ENCODE measurements at regions not wholly inside any gene's neighbourhood (a gene's known extent, or its start where the extent isn't known, plus 50 kb on each side); places are given as distances from the start of the nearest gene placed in this dataset.

DNA sequence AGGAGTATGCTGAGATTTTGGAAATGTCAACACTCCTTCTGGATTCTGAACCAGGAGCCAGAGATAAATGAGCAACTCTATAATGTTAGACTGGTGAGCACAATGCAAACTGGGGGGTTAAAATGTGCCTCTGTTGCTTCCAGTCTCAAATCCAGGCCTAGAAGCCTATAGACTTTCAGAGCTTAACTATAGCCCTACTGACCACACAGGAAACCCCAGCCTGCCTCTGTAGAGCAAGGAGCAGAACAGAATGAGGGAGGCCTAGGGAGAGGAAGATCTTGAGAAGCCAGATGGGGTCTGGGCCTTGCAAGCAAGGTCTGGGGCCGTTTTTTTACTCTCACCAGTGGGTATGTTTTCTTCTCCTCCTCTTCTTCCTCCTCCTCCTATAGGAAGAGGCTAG lies 225.4 kb upstream of the KITLG start:
- TF ChIP-seq GATA3 (IDR thresholded peaks at IDR 0.05; ENCODE audit: low read depth, low read length) (no peak), GATA2 (IDR thresholded peaks at IDR 0.05; ENCODE audit: low read depth, low read length) (no peak)

GRCh38 chr12:88805286-88805685 lies 225.0 kb upstream of the KITLG start:
- no peak for TF ChIP-seq GATA2 (IDR thresholded peaks at IDR 0.05; ENCODE audit: low read depth, low read length)
- TF ChIP-seq GATA3 (IDR thresholded peaks at IDR 0.05; ENCODE audit: low read depth, low read length) = no peak

- TF ChIP-seq GATA3 (IDR thresholded peaks at IDR 0.05; ENCODE audit: low read depth, low read length) = no peak
- TF ChIP-seq GATA2 (IDR thresholded peaks at IDR 0.05; ENCODE audit: low read depth, low read length) = no peak
Observed at GRCh38 chr12:88802096-88802706, 221.9 kb upstream of the KITLG start.

GRCh38 chr12:88801227-88802095 lies 221.2 kb upstream of the KITLG start:
- TF ChIP-seq GATA3 (IDR thresholded peaks at IDR 0.05; ENCODE audit: low read depth, low read length) (no peak), GATA2 (IDR thresholded peaks at IDR 0.05; ENCODE audit: low read depth, low read length) (no peak)

- TF ChIP-seq GATA2 (IDR thresholded peaks at IDR 0.05; ENCODE audit: low read depth, low read length) (no peak), GATA3 (IDR thresholded peaks at IDR 0.05; ENCODE audit: low read depth, low read length) (no peak)
Observed at GRCh38 chr12:88793096-88793495, 212.8 kb upstream of the KITLG start.

- TF ChIP-seq GATA3 (IDR thresholded peaks at IDR 0.05; ENCODE audit: low read depth, low read length) = no peak
Observed at GRCh38 chr12:88790231-88790630, 210.0 kb upstream of the KITLG start.

DNA sequence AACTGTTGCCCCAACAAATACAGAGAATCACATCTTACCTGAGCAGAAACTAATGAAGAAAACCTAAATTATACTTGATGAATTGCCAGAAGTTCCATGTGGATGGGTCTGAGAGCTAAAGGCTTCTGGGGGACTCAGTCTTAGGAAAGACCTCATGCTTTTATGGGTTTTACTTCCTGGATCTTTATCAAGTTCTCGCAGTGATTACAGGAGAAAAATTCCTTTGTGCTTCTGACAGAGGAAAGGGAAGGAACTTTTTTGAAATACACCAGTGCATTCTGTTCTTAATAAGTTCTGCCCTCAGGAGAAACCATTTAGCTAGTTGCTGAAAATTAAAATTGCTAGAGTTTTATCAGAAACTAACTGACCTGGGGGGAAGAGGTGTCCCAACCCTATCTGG lies 203.9 kb upstream of the KITLG start:
- TF ChIP-seq GATA3 (IDR thresholded peaks at IDR 0.05; ENCODE audit: low read depth, low read length) (no peak), GATA2 (IDR thresholded peaks at IDR 0.05; ENCODE audit: low read depth, low read length) (no peak)

GRCh38 chr12:88782351-88782750 lies 202.1 kb upstream of the KITLG start:
- no peak for TF ChIP-seq GATA3 (IDR thresholded peaks at IDR 0.05; ENCODE audit: low read depth, low read length)
- TF ChIP-seq GATA2 (IDR thresholded peaks at IDR 0.05; ENCODE audit: low read depth, low read length) = no peak

DNA sequence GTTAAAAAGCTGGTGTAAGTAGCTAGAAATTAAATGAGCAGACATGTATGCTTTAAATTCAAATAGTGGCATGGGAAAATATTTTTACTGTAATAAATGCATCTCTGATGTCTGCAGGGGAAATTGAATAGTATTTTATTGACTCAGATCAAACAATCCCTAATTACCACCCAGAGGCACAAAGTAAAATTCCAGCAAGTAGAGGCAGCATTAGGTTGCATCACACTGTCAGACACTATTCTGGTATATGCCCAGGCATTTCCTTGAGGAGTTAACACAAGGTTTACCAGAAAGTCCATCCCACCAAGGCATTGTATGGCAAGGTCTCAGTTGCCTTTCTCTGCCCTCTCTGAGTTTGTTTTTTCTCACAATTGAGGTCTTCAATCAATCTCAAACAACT lies 201.6 kb upstream of the KITLG start:
- TF ChIP-seq GATA3 (IDR thresholded peaks at IDR 0.05; ENCODE audit: low read depth, low read length) (no peak), GATA2 (IDR thresholded peaks at IDR 0.05; ENCODE audit: low read depth, low read length) (no peak)

DNA sequence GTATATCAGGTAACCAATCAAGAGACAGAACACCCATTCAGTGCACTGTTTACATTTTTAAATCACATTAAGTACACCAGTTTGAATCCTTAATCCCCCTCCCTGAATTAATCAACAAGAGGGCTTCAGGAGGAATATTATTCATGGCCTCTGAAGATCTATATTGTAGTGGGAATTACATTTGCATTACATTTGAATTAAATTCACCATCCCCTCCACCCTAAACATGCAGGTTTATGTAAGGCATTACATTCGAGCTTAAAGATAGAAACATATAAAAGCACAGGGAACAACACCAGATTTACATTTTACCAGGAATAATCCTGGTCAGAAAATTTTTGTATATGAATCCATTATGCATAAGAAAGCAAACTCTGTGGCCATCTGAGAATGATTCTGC lies 197.8 kb upstream of the KITLG start:
- TF ChIP-seq GATA3 (IDR thresholded peaks at IDR 0.05; ENCODE audit: low read depth, low read length) (no peak), GATA2 (IDR thresholded peaks at IDR 0.05; ENCODE audit: low read depth, low read length) (no peak)

- no peak for TF ChIP-seq GATA3 (IDR thresholded peaks at IDR 0.05; ENCODE audit: low read depth, low read length)
- no peak for TF ChIP-seq GATA2 (IDR thresholded peaks at IDR 0.05; ENCODE audit: low read depth, low read length)
Observed at GRCh38 chr12:88775742-88776151, 195.5 kb upstream of the KITLG start.

DNA sequence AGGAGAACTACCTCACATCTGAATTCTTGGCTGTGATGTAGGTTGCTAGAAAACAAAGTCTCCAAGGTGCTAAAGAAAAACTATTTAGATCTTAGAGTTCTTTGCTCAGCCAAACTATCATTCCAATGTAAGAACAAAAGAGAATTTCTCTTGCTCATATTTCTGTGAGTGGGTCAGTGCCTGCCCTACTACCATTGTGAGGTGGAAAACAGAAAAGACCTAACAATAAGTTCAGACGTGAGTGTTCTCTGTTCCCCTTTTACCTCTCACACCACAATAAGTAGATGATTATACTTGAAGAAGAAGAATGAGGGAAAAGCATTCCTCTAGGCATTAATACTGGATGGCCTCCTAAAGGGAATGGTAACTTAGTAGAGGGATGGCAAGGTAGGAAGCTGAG lies 187.4 kb upstream of the KITLG start:
- TF ChIP-seq GATA3 (IDR thresholded peaks at IDR 0.05; ENCODE audit: low read depth, low read length) (no peak), GATA2 (IDR thresholded peaks at IDR 0.05; ENCODE audit: low read depth, low read length) (no peak)

GRCh38 chr12:88764781-88765480 lies 184.7 kb upstream of the KITLG start:
- TF ChIP-seq GATA3 (IDR thresholded peaks at IDR 0.05; ENCODE audit: low read depth, low read length) (no peak), GATA2 (IDR thresholded peaks at IDR 0.05; ENCODE audit: low read depth, low read length) (no peak)

- TF ChIP-seq GATA3 (IDR thresholded peaks at IDR 0.05; ENCODE audit: low read depth, low read length) (no peak), GATA2 (IDR thresholded peaks at IDR 0.05; ENCODE audit: low read depth, low read length) (no peak)
Observed at GRCh38 chr12:88763536-88764100, 183.3 kb upstream of the KITLG start.
